Immature natural killer cell (primary cell): ENCODE measurements at regions not wholly inside any gene's neighbourhood (a gene's known extent, or its start where the extent isn't known, plus 50 kb on each side); places are given as distances from the start of the nearest gene placed in this dataset.
"Not testable (repeated sequence)": the region's sequence is repeated elsewhere in the genome, so short reads cannot be mapped to it uniquely, and the experiment has no call there.

Experiments
- DNase-seq, 3 donors: peaks; one replicate each; pipeline ENCODE4 v3.0.0; 2022; ENCODE audit warnings: mixed read lengths in 1 of 3
- H3K27ac Mint-ChIP-seq, 6 donors: one replicate each; pipeline ENCODE4 v1.8.0; 2020; ENCODE audit warnings: mixed read lengths in 6 of 6, mild to moderate bottlenecking in 5 of 6, inconsistent platforms in 4 of 6, moderate library complexity in 3 of 6
- H3K27me3 Mint-ChIP-seq, 3 donors: one replicate each; pipeline ENCODE4 v1.8.0; 2020 to 2021; ENCODE audit warnings: low read depth in 3 of 3, mild to moderate bottlenecking in 3 of 3, mixed read lengths in 3 of 3, moderate library complexity in 3 of 3, inconsistent platforms in 1 of 3
- H3K36me3 Mint-ChIP-seq, 3 donors: one replicate each; pipeline ENCODE4 v1.8.0; 2020; ENCODE audit warnings: mixed read lengths in 3 of 3, inconsistent platforms in 2 of 3, mild to moderate bottlenecking in 2 of 3
- H3K4me1 Mint-ChIP-seq, 2 donors: one replicate each; pipeline ENCODE4 v1.8.0; 2020; ENCODE audit warnings: inconsistent platforms in 2 of 2, mild to moderate bottlenecking in 2 of 2, mixed read lengths in 2 of 2, moderate library complexity in 1 of 2
- H3K4me3 Mint-ChIP-seq, 5 donors: one replicate each; pipeline ENCODE4 v1.8.0; 2020; ENCODE audit warnings: mild to moderate bottlenecking in 5 of 5, mixed read lengths in 5 of 5, inconsistent platforms in 3 of 5, moderate library complexity in 3 of 5
- H3K9me3 Mint-ChIP-seq, 6 donors: one replicate each; pipeline ENCODE4 v1.8.0; 2020; ENCODE audit warnings: mild to moderate bottlenecking in 6 of 6, mixed read lengths in 6 of 6, inconsistent platforms in 4 of 6, moderate library complexity in 3 of 6

GRCh38 chr1:166383635-166384346, 217.0 kb upstream of the FAM78B start:
- no peak overlapping the region for H3K27ac Mint-ChIP-seq
- peaks cover 0 to 2% (median 0%) of the 10 kb centered on the region in 3 donors for H3K27me3 Mint-ChIP-seq
- H3K4me3 Mint-ChIP-seq: no peak overlapping the region
- H3K36me3 Mint-ChIP-seq: no peaks in the 10 kb centered on the region
- DNase-seq: no peak
- no peaks in the 10 kb centered on the region for H3K4me1 Mint-ChIP-seq
- H3K9me3 Mint-ChIP-seq: no peaks in the 10 kb centered on the region

GRCh38 chr1:166384948-166385347, 218.1 kb upstream of the FAM78B start:
- Mint-ChIP-seq H3K36me3 (no peaks in the 10 kb centered on the region), H3K27me3 (peaks cover 0 to 2% (median 0%) of the 10 kb centered on the region in 3 donors), H3K9me3 (no peaks in the 10 kb centered on the region), H3K4me3 (no peak overlapping the region), H3K27ac (no peak overlapping the region), H3K4me1 (no peaks in the 10 kb centered on the region)
- DNase-seq: no peak

GRCh38 chr1:166390366-166391033, 223.7 kb upstream of the FAM78B start:
- H3K36me3 Mint-ChIP-seq: no peaks in the 10 kb centered on the region
- no peak for DNase-seq

GRCh38 chr1:166391279-166392066, 224.7 kb upstream of the FAM78B start:
- Mint-ChIP-seq H3K27ac (no peak overlapping the region), H3K27me3 (peaks cover 0 to 2% (median 0%) of the 10 kb centered on the region in 3 donors), H3K36me3 (no peaks in the 10 kb centered on the region), H3K9me3 (no peaks in the 10 kb centered on the region), H3K4me3 (no peak overlapping the region), H3K4me1 (no peaks in the 10 kb centered on the region)
- DNase-seq: no peak

More at GRCh38 chr1:166390366-166391033, 223.7 kb upstream of the FAM78B start:
- Mint-ChIP-seq H3K4me1 (no peaks in the 10 kb centered on the region), H3K4me3 (no peak overlapping the region), H3K9me3 (no peaks in the 10 kb centered on the region), H3K27ac (no peak overlapping the region), H3K27me3 (peaks cover 0 to 2% (median 0%) of the 10 kb centered on the region in 3 donors)

GRCh38 chr1:166395729-166396128, 228.9 kb upstream of the FAM78B start:
- no peak overlapping the region for H3K27ac Mint-ChIP-seq
- no peak for DNase-seq
- H3K27me3 Mint-ChIP-seq: peaks cover 0 to 5% (median under 1%) of the 10 kb centered on the region in 3 donors
- H3K36me3 Mint-ChIP-seq: no peaks in the 10 kb centered on the region
- H3K9me3 Mint-ChIP-seq: no peaks in the 10 kb centered on the region
- H3K4me1 Mint-ChIP-seq: no peaks in the 10 kb centered on the region
- H3K4me3 Mint-ChIP-seq: no peak overlapping the region

GRCh38 chr1:166409253-166410082, 242.7 kb upstream of the FAM78B start:
- not testable (repeated sequence) for H3K4me3 Mint-ChIP-seq, H3K36me3 Mint-ChIP-seq, DNase-seq, H3K27me3 Mint-ChIP-seq, H3K4me1 Mint-ChIP-seq, H3K27ac Mint-ChIP-seq
- H3K9me3 Mint-ChIP-seq: peaks cover 3 to 22% (median 9%) of the 10 kb centered on the region in 6 donors

- DNase-seq: no peak
- H3K4me1 Mint-ChIP-seq: no peaks in the 10 kb centered on the region
- no peak overlapping the region for H3K27ac Mint-ChIP-seq
- H3K9me3 Mint-ChIP-seq: peaks cover 3 to 22% (median 9%) of the 10 kb centered on the region in 6 donors
- no peaks in the 10 kb centered on the region for H3K36me3 Mint-ChIP-seq
- H3K4me3 Mint-ChIP-seq: no peak overlapping the region
- H3K27me3 Mint-ChIP-seq: peaks cover 1 to 2% (median 1%) of the 10 kb centered on the region in 3 donors
Observed at GRCh38 chr1:166410083-166410385, 243.2 kb upstream of the FAM78B start.

GRCh38 chr1:166416831-166417230, 250.0 kb upstream of the FAM78B start:
- DNase-seq, H3K9me3 Mint-ChIP-seq, H3K36me3 Mint-ChIP-seq, H3K4me3 Mint-ChIP-seq, H3K4me1 Mint-ChIP-seq, H3K27ac Mint-ChIP-seq: not testable (repeated sequence)
- peaks cover 1 to 11% (median 3%) of the 10 kb centered on the region in 3 donors for H3K27me3 Mint-ChIP-seq

GRCh38 chr1:166418344-166418933, 251.6 kb upstream of the FAM78B start:
- no peak for DNase-seq
- no peaks in the 10 kb centered on the region for H3K36me3 Mint-ChIP-seq
- H3K4me1 Mint-ChIP-seq: no peaks in the 10 kb centered on the region
- H3K4me3 Mint-ChIP-seq: no peak overlapping the region
- peaks cover 0 to 7% (median 4%) of the 10 kb centered on the region in 6 donors for H3K9me3 Mint-ChIP-seq
- peaks cover 1 to 11% (median 3%) of the 10 kb centered on the region in 3 donors for H3K27me3 Mint-ChIP-seq
- H3K27ac Mint-ChIP-seq: no peak overlapping the region

GRCh38 chr1:166422586-166422985, 255.8 kb upstream of the FAM78B start:
- not testable (repeated sequence) for DNase-seq, H3K27ac Mint-ChIP-seq, H3K4me1 Mint-ChIP-seq, H3K4me3 Mint-ChIP-seq, H3K9me3 Mint-ChIP-seq, H3K36me3 Mint-ChIP-seq, H3K27me3 Mint-ChIP-seq

GRCh38 chr1:166432655-166433054, 265.9 kb upstream of the FAM78B start:
- peaks cover 0 to 5% (median 2%) of the 10 kb centered on the region in 3 donors for H3K27me3 Mint-ChIP-seq
- no peak overlapping the region for H3K4me3 Mint-ChIP-seq
- no peak for DNase-seq
- H3K4me1 Mint-ChIP-seq: no peaks in the 10 kb centered on the region
- H3K27ac Mint-ChIP-seq: no peak overlapping the region
- peaks cover 0 to 4% (median 0%) of the 10 kb centered on the region in 6 donors for H3K9me3 Mint-ChIP-seq
- H3K36me3 Mint-ChIP-seq: no peaks in the 10 kb centered on the region

GRCh38 chr1:166433404-166434304, 266.9 kb upstream of the FAM78B start:
- H3K9me3 Mint-ChIP-seq, DNase-seq, H3K27ac Mint-ChIP-seq, H3K4me3 Mint-ChIP-seq, H3K4me1 Mint-ChIP-seq, H3K36me3 Mint-ChIP-seq, H3K27me3 Mint-ChIP-seq: not testable (repeated sequence)
